Progenitor cell of endocrine pancreas (in vitro differentiated cells): ENCODE measurements at regions not wholly inside any gene's neighbourhood (a gene's known extent, or its start where the extent isn't known, plus 50 kb on each side); places are given as distances from the start of the nearest gene placed in this dataset.

Experiments
- DNase-seq: peaks from one replicate; pipeline ENCODE4 v3.0.0; 2021; ENCODE audit warnings: low spot score; ENCODE audit not compliant: unreplicated experiment
- H3K27ac Mint-ChIP-seq: 2 replicates; pipeline ENCODE4 v1.8.0; 2021; ENCODE audit warnings: mild to moderate bottlenecking, moderate library complexity, mixed read lengths
- H3K27me3 Mint-ChIP-seq: 2 replicates; pipeline ENCODE4 v1.8.0; 2021; ENCODE audit warnings: mixed read lengths
- H3K36me3 Mint-ChIP-seq: 2 replicates; pipeline ENCODE4 v1.8.0; 2022; ENCODE audit warnings: mixed read lengths; ENCODE audit not compliant: insufficient read depth
- H3K4me1 Mint-ChIP-seq: 2 replicates; pipeline ENCODE4 v1.8.0; 2021; ENCODE audit warnings: low read depth, mixed read lengths
- H3K4me3 Mint-ChIP-seq: 2 replicates; pipeline ENCODE4 v1.8.0; 2021; ENCODE audit warnings: low read depth, mild to moderate bottlenecking, moderate library complexity, mixed read lengths
- H3K9me3 Mint-ChIP-seq: 2 replicates; pipeline ENCODE4 v1.8.0; 2021; ENCODE audit warnings: low read depth, mixed read lengths
- CTCF ChIP-seq: fragments of 200-600 bp; sonication (generic); IDR thresholded peaks from one replicate; pipeline ENCODE4 v1.5.0; 2021; ENCODE audit warnings: antibody characterized with exemption, mild to moderate bottlenecking; ENCODE audit not compliant: unreplicated experiment

GRCh38 chr7:23918286-23918685 is 208.3 kb downstream of the STK31 start:
- Mint-ChIP-seq H3K4me3 (no peak overlapping the region), H3K4me1 (no peaks in the 10 kb centered on the region), H3K9me3 (no peaks in the 10 kb centered on the region), H3K27ac (no peak overlapping the region), H3K27me3 (peaks cover 4% of the 10 kb centered on the region), H3K36me3 (no peaks in the 10 kb centered on the region)
- DNase-seq = no peak
- TF ChIP-seq CTCF = no peak

GRCh38 chr7:23918856-23919255 is 208.8 kb downstream of the STK31 start:
- peaks cover 4% of the 10 kb centered on the region for H3K27me3 Mint-ChIP-seq
- DNase-seq = no peak

GRCh38 chr7:23925088-23925487 is 215.1 kb downstream of the STK31 start:
- Mint-ChIP-seq H3K27me3 (no peaks in the 10 kb centered on the region), H3K4me3 (no peak overlapping the region), H3K27ac (no peak overlapping the region), H3K9me3 (no peaks in the 10 kb centered on the region), H3K36me3 (no peaks in the 10 kb centered on the region), H3K4me1 (peaks cover 2% of the 10 kb centered on the region)
- no peak for DNase-seq
- TF ChIP-seq CTCF = no peak

More at GRCh38 chr7:23918856-23919255, 208.8 kb downstream of the STK31 start:
- no peak overlapping the region for H3K27ac Mint-ChIP-seq
- no peaks in the 10 kb centered on the region for H3K4me1 Mint-ChIP-seq
- no peak for TF ChIP-seq CTCF
- H3K9me3 Mint-ChIP-seq = no peaks in the 10 kb centered on the region
- H3K4me3 Mint-ChIP-seq = no peak overlapping the region
- no peaks in the 10 kb centered on the region for H3K36me3 Mint-ChIP-seq

- no peak overlapping the region for H3K4me3 Mint-ChIP-seq
- no peak for DNase-seq
- H3K9me3 Mint-ChIP-seq = no peaks in the 10 kb centered on the region
- H3K27me3 Mint-ChIP-seq = no peaks in the 10 kb centered on the region
- H3K4me1 Mint-ChIP-seq = peaks cover 5% of the 10 kb centered on the region
- H3K36me3 Mint-ChIP-seq = no peaks in the 10 kb centered on the region
- no peak overlapping the region for H3K27ac Mint-ChIP-seq
- no peak for TF ChIP-seq CTCF
These were observed 217.8 kb downstream of the STK31 start for GRCh38 chr7:23927709-23928417.

- H3K4me3 Mint-ChIP-seq = no peak overlapping the region
- H3K9me3 Mint-ChIP-seq = no peaks in the 10 kb centered on the region
- peaks cover 5% of the 10 kb centered on the region for H3K4me1 Mint-ChIP-seq
- no peak for DNase-seq
- H3K36me3 Mint-ChIP-seq = no peaks in the 10 kb centered on the region
- no peak overlapping the region for H3K27ac Mint-ChIP-seq
- no peaks in the 10 kb centered on the region for H3K27me3 Mint-ChIP-seq
- no peak for TF ChIP-seq CTCF
These were observed 218.4 kb downstream of the STK31 start for GRCh38 chr7:23928418-23928775.
